Esophagus (tissue), 2 donors: ENCODE measurements at regions not wholly inside any gene's neighbourhood (a gene's known extent, or its start where the extent isn't known, plus 50 kb on each side); places are given as distances from the start of the nearest gene placed in this dataset.
"Not testable (repeated sequence)": the region's sequence is repeated elsewhere in the genome, so short reads cannot be mapped to it uniquely, and the experiment has no call there.

Source experiments
- H3K27ac ChIP-seq, 2 donors: one replicate each; pipeline ENCODE4 v1.5.1; 2013; ENCODE audit warnings: low read depth in 2 of 2, mild to moderate bottlenecking in 2 of 2, inconsistent platforms in 1 of 2, low read length in 1 of 2, moderate library complexity in 1 of 2
- H3K27me3 ChIP-seq, 2 donors: one replicate each; pipeline ENCODE4 v1.6.1; 2013; ENCODE audit warnings: low read length in 2 of 2, control low read depth in 1 of 2, mild to moderate bottlenecking in 1 of 2; ENCODE audit not compliant: insufficient read depth in 2 of 2, control insufficient read depth in 1 of 2
- H3K36me3 ChIP-seq, 2 donors: one replicate each; pipeline ENCODE4 v1.6.1; 2013; ENCODE audit warnings: low read length in 1 of 2; ENCODE audit not compliant: control insufficient read depth in 2 of 2, insufficient read depth in 2 of 2
- H3K4me1 ChIP-seq, 2 donors: one replicate each; pipeline ENCODE4 v1.6.1; 2013; ENCODE audit warnings: low read length in 1 of 2; ENCODE audit not compliant: control insufficient read depth in 2 of 2, insufficient read depth in 2 of 2
- H3K4me3 ChIP-seq, 2 donors: one replicate each; pipeline ENCODE4 v1.5.1; 2013; ENCODE audit warnings: low read length in 2 of 2, mild to moderate bottlenecking in 2 of 2, low read depth in 1 of 2, moderate library complexity in 1 of 2
- H3K9me3 ChIP-seq, 2 donors: one replicate each; pipeline ENCODE4 v1.6.1; 2013; ENCODE audit warnings: mild to moderate bottlenecking in 2 of 2, low read depth in 1 of 2, low read length in 1 of 2, moderate library complexity in 1 of 2; ENCODE audit not compliant: control insufficient read depth in 2 of 2, insufficient read depth in 1 of 2
- WGBS, 2 donors: extraction: QIAGEN DNeasy Blood & Tissue Kit; methylation state at CpG; one replicate each; pipeline ENCODE4 v1.1.7; 2013; 5-methylcytosine and 5-hydroxymethylcytosine counted together
- donor health status: healthy with polysubstance abuse.
- donor health status: Bipolar disorder and iron deficiency.

DNA sequence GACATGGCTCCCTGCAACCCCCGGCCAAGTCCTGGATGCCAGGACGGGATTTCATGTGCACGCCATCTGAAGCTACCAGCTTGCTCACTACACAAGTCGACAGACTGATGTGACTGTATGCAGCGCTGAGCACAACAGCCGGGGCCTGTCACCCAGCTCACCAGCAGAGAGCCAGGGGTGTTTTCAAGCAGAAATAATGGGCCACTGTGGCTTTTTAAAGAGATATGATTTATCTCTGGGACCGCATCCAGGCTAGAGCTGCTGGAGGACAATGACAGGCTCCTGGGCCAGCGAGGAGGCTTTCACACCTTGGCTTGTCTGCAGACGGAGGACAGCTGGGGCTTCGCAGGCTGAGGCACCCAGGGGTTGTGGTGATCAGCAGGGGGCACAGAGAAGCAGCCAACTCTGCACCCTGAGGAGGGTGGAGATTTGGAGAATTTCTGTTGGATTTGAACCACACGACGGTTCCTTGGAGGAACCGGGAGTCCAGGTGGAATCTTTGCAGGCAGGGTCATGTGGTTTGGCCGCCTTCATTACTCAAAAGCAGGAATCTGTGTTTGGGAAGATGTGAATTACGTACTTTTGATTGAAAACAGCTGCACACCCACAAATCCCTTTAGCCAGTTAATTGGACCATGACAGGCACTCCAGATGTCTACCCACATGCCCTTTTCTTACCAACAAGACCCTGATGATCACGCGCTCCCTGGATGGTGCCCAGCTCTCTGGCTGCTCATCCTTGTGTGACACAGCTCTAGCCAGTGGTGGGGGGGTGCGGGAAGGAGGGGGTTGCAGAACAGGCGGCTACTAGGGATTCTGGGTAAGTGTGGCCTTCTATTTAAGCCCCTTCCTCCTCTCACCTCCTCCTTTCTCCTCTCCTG lies 430.6 kb downstream of the PREX1 start:
- H3K4me1 ChIP-seq, H3K27ac ChIP-seq, H3K27me3 ChIP-seq, H3K36me3 ChIP-seq, H3K4me3 ChIP-seq, H3K9me3 ChIP-seq: not testable (repeated sequence)
- 73 to 74% methylated on average over 19 of the region's 19 CpGs for WGBS, 2 donors

DNA sequence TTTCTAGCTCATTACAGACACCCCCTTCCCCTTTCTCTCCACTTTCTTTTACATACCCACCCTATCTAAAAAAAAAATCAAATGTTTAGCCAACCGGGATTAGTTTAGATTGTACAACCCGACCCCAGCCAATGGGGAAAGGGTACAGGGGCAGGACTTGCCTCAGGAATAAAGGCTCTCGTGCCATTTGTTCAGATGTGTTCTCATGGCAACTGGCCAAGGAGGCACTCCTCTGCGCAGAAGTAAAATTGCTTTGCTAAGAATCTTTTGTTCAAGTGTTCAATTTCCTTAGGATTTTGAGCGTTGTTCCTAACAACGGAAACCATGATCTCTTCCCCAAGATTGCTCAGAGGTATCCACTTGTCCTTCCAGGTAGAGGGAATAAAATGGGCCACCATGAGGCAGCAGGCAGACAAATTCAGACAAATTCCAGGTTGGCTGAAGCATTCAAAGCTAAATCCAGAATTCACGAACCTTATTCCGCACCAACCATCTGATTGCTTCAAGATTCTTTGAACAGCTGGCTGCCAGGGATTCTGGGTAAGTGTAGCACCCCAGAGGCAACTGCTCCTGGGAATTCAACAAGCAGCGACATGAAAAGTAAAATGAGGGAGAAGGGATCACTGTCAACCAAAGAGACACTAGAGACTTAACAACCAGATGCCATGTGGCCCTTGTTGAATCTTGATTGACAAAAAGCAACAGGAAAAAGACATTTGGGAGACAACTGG lies 431.8 kb downstream of the PREX1 start:
- no peak overlapping the region for H3K4me3 ChIP-seq
- H3K27ac ChIP-seq: no peak overlapping the region
- no peaks in the 10 kb centered on the region for H3K36me3 ChIP-seq
- no peaks in the 10 kb centered on the region for H3K27me3 ChIP-seq
- peaks cover 0 to 9% of the 10 kb centered on the region in 2 donors for H3K9me3 ChIP-seq
- H3K4me1 ChIP-seq: peaks cover 0 to 3% of the 10 kb centered on the region in 2 donors
- WGBS, 2 donors: 47 to 64% methylated on average over 9 of the region's 9 CpGs

DNA sequence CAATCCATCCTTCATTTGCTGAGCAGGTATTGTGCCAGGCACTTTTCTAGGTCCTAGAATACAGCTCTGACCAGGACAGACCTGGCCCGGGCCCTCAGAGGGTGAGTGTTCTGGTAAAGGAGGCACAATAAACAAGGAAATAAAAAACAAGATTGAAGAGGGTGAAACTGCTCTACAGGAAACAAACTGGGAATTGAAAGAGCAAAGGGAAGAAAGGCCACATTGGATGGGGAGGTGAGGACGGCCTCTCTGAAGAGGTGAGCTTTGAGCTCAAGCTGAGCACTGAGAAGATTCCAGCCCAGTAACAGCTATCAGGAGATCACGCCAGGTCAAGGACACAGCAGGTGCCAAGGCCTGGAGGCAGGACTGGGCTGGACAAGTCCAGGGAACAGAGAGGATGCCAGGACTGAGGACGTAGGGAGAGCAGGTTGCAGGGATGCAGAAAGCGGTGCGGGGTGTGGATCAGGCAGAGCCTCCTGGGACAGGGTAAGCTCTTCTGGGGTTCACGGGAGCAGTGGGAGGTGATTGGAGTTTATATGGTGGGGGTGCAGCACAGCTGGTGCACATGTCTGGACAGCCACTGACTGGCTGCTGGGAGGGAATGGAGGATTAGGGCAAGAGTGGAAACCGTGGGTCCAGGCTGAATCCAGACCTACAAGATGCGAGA lies 433.3 kb downstream of the PREX1 start:
- H3K36me3 ChIP-seq: no peaks in the 10 kb centered on the region
- H3K27ac ChIP-seq: no peak overlapping the region
- no peaks in the 10 kb centered on the region for H3K27me3 ChIP-seq
- peaks cover 0 to 9% of the 10 kb centered on the region in 2 donors for H3K9me3 ChIP-seq
- 88 to 89% methylated on average over 9 of the region's 9 CpGs for WGBS, 2 donors
- peaks cover 0 to 3% of the 10 kb centered on the region in 2 donors for H3K4me1 ChIP-seq
- no peak overlapping the region for H3K4me3 ChIP-seq

GRCh38 chr20:48393737-48394314 lies 434.0 kb downstream of the PREX1 start:
- no peaks in the 10 kb centered on the region for H3K36me3 ChIP-seq
- 89 to 90% methylated on average over 12 of the region's 12 CpGs for WGBS, 2 donors
- no peaks in the 10 kb centered on the region for H3K27me3 ChIP-seq
- no peak overlapping the region for H3K27ac ChIP-seq
- no peak overlapping the region for H3K4me3 ChIP-seq
- H3K4me1 ChIP-seq: peaks cover 0 to 3% of the 10 kb centered on the region in 2 donors
- H3K9me3 ChIP-seq: peaks cover 0 to 9% of the 10 kb centered on the region in 2 donors

DNA sequence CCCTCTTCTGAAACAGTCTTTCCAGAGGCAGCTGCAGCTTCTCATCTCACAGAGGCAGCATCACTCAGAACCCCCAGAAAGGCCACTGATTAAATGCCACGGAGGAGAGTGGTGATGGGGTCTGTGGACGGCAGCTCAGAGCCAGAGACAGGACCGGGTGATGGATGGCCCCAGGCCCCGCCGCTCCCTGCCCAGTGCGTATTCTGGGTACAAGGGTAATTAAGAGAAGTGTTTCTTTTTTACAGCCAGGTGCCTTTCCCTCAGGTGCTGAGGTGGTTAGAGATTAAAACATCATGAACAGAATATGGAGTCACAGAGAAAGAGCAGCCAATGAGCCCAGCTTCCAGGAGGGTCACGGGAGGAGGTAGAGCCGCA lies 434.5 kb downstream of the PREX1 start:
- H3K27me3 ChIP-seq: no peaks in the 10 kb centered on the region
- 92% methylated on average over 8 of the region's 8 CpGs for WGBS, 2 donors
- H3K4me3 ChIP-seq: no peak overlapping the region
- no peaks in the 10 kb centered on the region for H3K36me3 ChIP-seq
- no peak overlapping the region for H3K27ac ChIP-seq
- H3K4me1 ChIP-seq: peaks cover 0 to 3% of the 10 kb centered on the region in 2 donors
- H3K9me3 ChIP-seq: peaks cover 0 to 9% of the 10 kb centered on the region in 2 donors

GRCh38 chr20:48392407-48393310 lies 435.1 kb downstream of the PREX1 start:
- 93 to 94% methylated on average over 13 of the region's 13 CpGs for WGBS, 2 donors
- H3K36me3 ChIP-seq: no peaks in the 10 kb centered on the region
- H3K27ac ChIP-seq: no peak overlapping the region
- no peak overlapping the region for H3K4me3 ChIP-seq
- peaks cover 0 to 3% of the 10 kb centered on the region in 2 donors for H3K4me1 ChIP-seq
- H3K9me3 ChIP-seq: peaks cover 0 to 9% of the 10 kb centered on the region in 2 donors
- no peaks in the 10 kb centered on the region for H3K27me3 ChIP-seq

DNA sequence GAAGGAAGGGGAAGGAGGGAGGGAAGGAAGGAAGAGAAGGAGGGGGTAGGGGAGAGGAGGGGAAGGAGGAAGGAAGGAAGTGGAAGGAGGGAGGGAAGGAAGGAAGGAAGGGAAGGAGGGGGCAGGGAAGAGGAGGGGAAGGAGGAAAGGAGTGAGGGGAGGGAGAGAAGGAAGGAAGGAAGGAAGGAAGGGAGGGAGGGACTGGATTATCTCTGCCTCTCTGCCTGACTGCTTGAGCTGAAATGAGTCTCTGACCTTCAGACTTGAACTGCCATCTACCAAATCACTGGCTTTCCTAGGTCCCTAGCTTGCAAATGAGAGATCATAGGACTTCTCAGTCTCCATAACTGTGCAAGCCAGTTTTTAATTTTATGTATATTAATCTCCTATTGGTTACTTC lies 436.8 kb downstream of the PREX1 start:
- Histone ChIP-seq H3K4me3 (no peak overlapping the region), H3K9me3 (peaks cover 0 to 9% of the 10 kb centered on the region in 2 donors), H3K27ac (no peak overlapping the region), H3K27me3 (no peaks in the 10 kb centered on the region), H3K4me1 (peaks cover 0 to 3% of the 10 kb centered on the region in 2 donors), H3K36me3 (no peaks in the 10 kb centered on the region)

GRCh38 chr20:48387675-48388074 lies 440.1 kb downstream of the PREX1 start:
- Histone ChIP-seq H3K36me3 (no peaks in the 10 kb centered on the region), H3K27ac (no peak overlapping the region), H3K27me3 (no peaks in the 10 kb centered on the region), H3K4me3 (no peak overlapping the region), H3K9me3 (peaks cover 0 to 7% of the 10 kb centered on the region in 2 donors), H3K4me1 (no peaks in the 10 kb centered on the region)
- WGBS, 2 donors: 78 to 87% methylated on average over 5 of the region's 5 CpGs
